NT2/D1 (cell line): ENCODE measurements at regions not wholly inside any gene's neighbourhood (a gene's known extent, or its start where the extent isn't known, plus 50 kb on each side); places are given as distances from the start of the nearest gene placed in this dataset.

Experiments
- SUZ12 ChIP-seq: IDR thresholded peaks from 2 replicates; pipeline ENCODE4 v1.6.1; 2011; ENCODE audit not compliant: insufficient read length, insufficient read depth; ENCODE audit errors: extremely low read depth
- ZNF274 ChIP-seq: IDR thresholded peaks from 2 replicates; pipeline ENCODE4 v1.6.1; 2011; ENCODE audit warnings: mild to moderate bottlenecking, low read depth, low read length

DNA sequence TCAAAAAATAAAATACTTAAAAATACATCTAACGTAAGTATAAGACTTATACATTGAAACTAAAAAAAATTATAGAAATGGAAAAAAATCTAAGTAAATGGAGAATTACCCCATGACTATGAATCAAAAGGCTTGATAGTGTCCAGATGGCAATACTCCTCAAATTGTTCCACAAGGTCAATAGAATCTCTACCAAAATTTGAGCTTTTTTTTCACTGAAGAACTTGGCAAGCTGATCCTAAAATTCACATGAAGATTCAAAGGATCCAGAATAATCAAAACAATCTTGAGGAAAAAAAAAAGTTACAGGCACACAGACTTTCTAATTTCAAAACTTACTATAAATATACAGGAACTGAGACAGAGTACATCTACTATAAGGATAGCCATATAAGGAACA lies 448.4 kb upstream of the CDH11 start:
- TF ChIP-seq SUZ12 (no peak), ZNF274 (no peak)
